T-helper 22 cell (primary cell): ENCODE measurements at regions not wholly inside any gene's neighbourhood (a gene's known extent, or its start where the extent isn't known, plus 50 kb on each side); places are given as distances from the start of the nearest gene placed in this dataset.

Source experiments
- DNase-seq: peaks from one replicate; pipeline ENCODE4 v3.0.0-alpha.2; 2020; ENCODE audit warnings: low read depth

- no peak for DNase-seq
Measured at GRCh38 chr14:53549956-53550355, 396.8 kb upstream of the DDHD1 start.

DNA sequence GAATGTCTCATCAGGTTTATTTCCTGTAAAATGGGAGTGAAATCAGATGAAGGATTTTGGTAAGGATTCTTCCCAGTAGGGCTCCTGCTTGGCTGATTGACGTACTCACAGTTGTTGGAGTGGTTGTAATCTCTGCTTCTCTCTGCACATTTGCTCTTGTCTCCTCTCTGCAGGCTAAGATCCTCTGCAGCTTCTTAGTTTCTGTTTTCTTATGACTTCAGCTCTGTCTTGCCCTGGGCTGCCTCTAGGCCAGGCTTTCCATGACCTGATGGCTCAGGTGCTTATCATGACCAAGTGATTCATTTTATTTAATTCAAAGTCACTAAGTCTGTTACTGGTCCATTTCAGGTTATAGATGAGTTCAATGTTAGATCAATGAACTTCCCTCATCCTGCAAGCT lies 394.5 kb upstream of the DDHD1 start:
- DNase-seq: no peak

- no peak for DNase-seq
Measured at GRCh38 chr14:53545217-53545616, 392.1 kb upstream of the DDHD1 start.

DNA sequence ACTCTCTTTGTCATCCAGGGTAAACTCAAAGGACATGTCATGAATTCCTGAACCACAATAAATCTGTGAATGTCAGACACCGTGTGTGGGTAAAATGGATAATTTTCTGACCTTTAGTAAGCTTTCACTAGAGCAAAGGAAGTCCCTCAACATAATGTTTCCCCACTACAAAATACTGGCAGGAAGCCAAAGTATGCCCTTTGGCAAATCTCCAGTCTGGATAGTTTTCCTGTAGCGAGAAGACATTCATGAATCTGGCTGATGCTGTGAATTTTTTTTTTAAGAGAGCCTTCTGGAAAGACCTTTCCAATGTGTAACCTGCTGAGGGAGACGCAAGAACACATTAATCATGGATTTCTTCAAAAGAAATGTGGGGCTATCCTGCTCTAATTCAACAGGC lies 389.6 kb upstream of the DDHD1 start:
- DNase-seq: no peak

- no peak for DNase-seq
Measured at GRCh38 chr14:53541411-53541810, 388.3 kb upstream of the DDHD1 start.

DNA sequence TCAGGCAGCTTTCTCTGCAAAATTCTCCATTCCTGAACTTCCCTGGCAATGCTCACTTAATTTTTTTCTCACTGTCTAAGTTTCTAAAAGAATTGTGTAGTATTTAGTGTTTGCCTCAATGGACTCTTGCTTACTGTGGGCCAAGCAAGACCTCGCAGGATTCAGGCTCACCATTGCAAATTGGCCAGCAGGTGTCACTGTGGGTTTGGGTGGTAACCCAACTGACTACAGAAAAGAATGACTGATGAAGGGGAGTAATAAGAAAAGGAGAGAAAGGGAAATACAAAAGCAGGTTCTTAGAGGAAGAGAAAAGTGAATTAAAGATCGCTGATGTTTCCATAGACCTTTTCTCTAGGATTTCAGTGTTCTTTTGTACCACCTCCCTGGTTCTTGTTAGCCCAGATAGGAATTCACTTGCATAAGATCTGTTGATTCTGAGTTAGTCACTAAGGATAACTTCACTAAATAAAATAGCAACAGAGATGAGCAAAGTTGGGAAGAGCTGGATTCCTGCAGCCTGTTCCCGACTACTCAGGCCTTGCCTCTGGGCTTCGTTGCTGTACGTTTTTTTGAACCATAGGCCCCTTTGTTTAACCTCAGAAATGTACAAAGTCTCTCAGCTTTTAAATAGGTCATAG lies 386.5 kb upstream of the DDHD1 start:
- DNase-seq: no peak

DNA sequence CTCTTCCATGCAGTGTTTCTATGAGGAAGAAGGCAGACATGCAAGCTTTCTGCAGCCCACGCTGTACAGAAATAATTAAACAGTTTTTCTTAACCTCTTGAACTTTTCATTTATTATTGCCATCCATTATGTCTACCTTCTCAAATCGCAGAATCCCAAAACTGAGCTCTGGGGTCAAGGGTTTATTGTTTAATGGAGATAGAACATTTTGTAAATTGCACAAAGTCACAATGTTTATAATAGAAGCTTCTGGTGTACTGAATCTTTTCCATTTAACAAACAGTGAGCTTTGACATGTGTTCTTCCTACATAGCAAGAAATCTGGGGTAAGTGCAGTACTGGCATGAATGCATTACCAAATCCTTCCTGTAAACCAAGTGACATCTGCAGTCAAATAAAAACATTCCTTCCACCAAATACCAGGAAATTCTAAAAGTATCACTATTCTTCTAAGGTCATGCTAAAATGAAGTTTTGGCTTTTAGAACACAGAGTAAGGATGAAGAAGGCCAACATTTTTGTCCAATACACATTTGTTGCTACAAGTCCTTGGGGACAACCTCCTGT lies 385.3 kb upstream of the DDHD1 start:
- DNase-seq: no peak

DNA sequence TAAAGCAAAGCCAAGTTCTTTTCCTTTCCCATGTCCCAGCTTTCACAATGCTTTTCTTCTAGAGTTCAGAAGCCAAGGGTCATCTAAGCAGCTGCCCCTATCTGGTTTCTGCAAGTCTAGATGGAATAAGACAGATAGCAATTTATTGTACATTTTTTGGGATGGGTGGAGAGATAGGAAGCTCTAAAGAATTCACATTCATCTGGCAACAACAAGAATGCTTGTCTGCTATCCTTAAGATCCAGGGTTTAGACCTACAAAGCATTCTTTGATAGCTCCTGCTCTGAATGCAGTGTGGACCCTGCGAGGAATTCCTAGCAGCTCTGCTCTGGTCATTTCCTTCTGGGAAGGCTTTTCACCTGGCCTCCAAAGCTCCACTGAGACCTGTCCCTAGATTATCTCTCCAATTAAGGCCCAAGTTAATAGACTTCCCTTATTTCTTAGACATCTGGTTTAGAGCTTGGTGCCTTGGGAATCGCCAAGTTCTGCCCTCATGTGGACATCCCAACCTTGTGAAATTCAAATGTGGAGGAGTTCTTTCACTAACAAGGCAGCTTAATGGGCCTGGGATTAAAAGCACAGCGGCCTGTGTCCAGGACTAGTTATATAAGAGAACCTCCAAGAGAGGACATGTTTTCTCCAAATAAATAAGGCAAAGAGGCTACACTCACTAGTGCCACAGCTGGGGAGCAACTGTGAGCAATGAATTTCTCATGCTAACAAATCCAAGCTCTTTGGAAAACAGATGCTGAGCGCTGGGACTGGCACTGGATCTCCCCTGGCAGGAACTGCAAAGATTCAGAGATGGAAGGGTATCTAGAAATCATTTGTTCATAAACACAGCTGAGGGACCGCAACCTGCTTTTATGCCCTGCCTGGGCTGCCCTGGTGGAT lies 384.5 kb upstream of the DDHD1 start:
- no peak for DNase-seq

GRCh38 chr14:53536446-53536845 lies 383.3 kb upstream of the DDHD1 start:
- no peak for DNase-seq

DNA sequence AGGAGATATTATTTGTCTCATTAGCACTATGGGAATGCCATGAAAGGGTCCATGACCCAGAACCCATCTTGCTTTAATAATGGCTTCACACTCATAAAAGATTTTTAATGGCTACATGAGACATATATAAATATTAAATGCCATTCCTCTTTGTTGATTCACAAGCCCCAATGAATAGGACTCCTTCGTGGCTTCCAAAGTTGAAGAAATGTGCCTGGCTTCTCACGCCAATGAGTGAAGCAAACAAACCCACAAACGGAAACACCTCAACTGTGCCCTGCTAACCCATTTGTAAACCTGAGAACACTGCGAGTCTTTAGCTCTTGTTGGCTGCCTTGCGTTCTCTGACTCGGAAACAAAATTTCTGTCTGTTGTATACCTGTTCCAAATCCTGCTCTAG lies 381.7 kb upstream of the DDHD1 start:
- DNase-seq: no peak

DNA sequence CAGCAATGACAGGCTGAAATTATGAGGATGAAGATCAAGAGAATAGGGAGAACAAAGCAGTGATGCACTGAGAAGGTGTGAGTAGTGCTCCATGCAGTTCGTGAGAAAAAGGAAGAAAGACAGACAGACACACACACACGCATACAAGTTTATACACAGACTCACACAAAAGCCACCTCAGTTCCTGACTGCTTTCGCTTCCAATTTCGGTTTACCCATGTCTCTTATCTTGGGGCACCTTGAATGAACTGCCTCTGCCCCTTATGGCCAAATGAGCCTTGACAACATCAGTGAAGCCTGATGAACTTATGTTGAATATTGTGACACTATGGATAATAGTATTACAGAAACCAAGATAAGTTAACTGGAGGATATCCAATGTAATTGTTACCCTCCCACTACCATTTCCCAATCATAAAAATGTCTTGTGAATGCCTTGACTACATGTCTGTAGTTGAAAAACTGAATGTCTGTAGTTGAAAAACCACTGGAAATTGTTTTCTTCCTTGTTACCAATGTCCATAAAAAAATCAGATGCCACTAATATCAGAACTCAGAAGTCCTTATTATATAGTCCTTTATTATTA lies 380.4 kb upstream of the DDHD1 start:
- DNase-seq: no peak

DNA sequence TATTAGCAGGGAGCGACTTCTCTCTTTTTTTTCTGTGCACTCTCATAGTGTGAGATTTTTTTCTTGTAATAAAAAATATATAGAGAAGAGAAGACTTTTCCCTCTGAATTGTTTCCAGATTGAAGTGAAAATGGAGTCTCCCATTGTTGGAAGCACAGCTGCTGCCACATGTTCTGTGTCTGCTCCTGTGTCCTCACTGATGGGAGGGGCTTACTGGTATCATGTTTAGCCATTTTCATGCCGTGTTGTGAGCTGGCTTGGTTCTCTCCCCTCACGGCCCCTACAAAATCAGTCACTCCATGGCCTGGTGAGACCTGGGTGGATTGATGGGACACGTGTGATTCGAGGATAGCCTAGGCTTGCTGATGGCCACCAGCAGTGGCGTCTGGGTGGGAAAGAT lies 379.7 kb upstream of the DDHD1 start:
- no peak for DNase-seq

DNA sequence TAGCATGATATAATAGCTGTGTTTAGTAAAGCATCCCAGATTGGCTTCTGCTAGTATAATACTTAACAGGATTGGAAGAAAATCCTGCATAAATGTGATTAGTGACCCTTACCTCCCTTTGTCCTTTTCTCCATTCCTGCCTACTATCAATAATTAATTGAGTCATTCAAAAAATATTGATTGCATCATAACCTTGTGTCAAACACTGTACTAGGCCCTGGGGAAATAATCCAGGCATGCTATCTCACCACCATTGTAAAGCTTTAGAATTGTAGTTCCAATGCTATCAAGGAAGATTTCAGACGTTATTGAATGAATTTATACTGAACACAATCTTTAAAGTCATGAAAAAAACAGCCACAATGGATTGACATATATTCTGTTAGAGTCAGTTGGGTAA lies 378.6 kb upstream of the DDHD1 start:
- DNase-seq: no peak

DNA sequence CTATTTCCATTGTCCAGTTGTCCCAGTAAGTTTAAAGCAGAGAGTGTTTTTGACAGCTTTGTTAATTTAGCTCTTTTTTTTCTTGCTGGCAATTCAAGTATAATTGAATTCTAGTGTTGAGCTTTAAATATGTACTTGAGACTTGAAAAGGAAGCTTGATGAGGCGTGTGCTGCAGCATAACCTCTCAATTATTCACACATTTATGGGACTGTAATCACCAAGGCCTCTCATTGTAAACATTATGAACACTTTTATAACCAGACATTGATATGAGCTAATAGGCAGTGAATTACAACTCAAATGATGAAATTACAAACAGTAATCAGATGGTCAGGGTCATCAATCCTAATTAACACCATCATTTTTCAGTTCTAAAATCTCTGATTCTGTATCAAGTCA lies 378.0 kb upstream of the DDHD1 start:
- no peak for DNase-seq

DNA sequence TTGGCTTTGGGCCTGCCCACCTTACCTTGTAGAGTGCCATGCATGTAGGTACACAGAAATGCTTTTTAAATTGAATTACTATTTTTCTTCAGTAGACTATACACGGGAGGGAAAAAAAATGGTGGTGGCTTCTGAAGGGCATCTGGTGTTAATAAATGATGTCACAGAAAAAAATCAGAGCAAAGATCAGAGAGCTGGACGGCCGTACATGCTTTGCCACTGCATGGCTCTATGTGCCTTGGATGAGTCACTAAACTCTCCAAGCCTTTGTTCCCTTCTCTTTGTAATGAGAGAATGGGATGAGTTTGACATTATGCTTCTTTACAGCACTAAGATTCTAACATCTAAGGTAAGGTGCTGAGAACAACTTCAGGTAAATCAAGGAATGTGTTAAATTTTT lies 376.4 kb upstream of the DDHD1 start:
- DNase-seq: no peak

- no peak for DNase-seq
Measured at GRCh38 chr14:53528185-53528671, 375.1 kb upstream of the DDHD1 start.

GRCh38 chr14:53526200-53526599 lies 373.1 kb upstream of the DDHD1 start:
- no peak for DNase-seq

GRCh38 chr14:53525608-53526007 lies 372.5 kb upstream of the DDHD1 start:
- no peak for DNase-seq

DNA sequence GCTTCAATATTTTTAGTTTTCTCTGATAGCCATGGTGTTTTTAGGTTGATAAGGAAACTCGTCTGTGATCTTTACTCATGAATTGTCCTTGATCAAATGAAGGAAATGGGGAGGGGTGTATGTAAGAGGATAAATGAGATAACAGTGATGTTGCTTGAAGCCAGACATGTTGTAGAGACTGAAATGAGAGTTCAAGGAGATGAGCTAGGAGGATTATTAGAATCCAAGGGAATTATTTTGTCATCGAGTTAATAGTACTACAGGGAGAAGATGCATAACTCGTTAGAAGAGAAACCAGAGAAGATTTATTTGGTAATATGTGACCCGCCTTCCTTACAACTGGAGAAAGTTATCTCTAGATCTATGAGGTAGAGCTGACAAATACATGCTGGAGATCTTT lies 371.3 kb upstream of the DDHD1 start:
- no peak for DNase-seq

DNA sequence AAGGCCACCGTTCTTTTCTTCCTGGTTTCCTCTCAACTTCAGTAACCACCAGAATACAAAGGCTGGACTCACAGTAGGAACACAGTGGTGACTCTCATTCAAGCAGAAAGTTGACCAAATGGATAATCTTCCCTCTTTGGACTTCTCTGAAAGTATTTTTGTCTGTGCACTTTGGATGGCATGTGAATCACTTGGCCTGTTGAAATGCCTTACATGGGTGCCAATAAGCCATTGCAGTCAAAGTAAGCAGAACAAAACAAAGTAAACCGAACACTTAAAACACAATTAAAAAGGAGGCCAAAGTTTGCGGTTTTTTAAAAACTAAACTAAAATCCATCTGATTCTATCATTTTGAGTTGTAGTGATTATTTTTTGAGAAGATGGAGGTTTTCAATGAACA lies 370.1 kb upstream of the DDHD1 start:
- DNase-seq: no peak

GRCh38 chr14:53520078-53520928 lies 367.2 kb upstream of the DDHD1 start:
- DNase-seq: no peak

DNA sequence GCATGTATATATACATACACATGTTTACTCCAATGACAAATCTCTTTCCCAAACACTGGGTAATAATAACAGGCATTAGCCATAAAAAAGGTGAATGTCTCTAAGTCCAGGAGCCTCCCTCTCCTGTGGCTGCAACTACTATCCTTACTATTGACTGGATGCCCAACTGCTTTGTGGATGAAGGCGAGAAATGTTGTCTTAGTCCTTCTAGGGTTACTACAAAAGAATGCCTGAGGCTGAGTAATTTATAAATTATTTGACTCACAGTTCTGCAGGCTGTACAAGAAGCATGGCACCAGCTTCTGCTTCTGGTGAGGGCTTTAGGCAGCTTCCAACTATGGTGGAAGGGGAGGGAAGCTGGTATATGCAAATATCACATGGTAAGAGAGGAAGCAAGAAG lies 366.0 kb upstream of the DDHD1 start:
- no peak for DNase-seq
